KMS-11 (cell line): ENCODE measurements at regions not wholly inside any gene's neighbourhood (a gene's known extent, or its start where the extent isn't known, plus 50 kb on each side); places are given as distances from the start of the nearest gene placed in this dataset.

ENCODE experiments used
- H2AFZ ChIP-seq: fragments of 200-600 bp; sonication (generic); 2 replicates; pipeline ENCODE4 v1.6.1; 2016; ENCODE audit warnings: antibody characterized with exemption, mixed run types, low read depth
- H3K27ac ChIP-seq: fragments of 200-600 bp; sonication (generic); 2 replicates; pipeline ENCODE4 v1.6.1; 2016; ENCODE audit warnings: mild to moderate bottlenecking, mixed run types
- H3K27me3 ChIP-seq: fragments of 200-600 bp; sonication (generic); 2 replicates; pipeline ENCODE4 v1.6.1; 2017; ENCODE audit warnings: mild to moderate bottlenecking, low read depth, mixed run types, moderate library complexity; ENCODE audit not compliant: insufficient read depth
- H3K36me3 ChIP-seq: fragments of 200-600 bp; sonication (generic); 2 replicates; pipeline ENCODE4 v1.6.1; 2017; ENCODE audit warnings: mild to moderate bottlenecking, mixed run types; ENCODE audit not compliant: insufficient read depth
- H3K4me1 ChIP-seq: fragments of 200-600 bp; sonication (generic); 2 replicates; pipeline ENCODE4 v1.6.1; 2016; ENCODE audit warnings: mild to moderate bottlenecking, low read depth, mixed run types; ENCODE audit not compliant: poor library complexity, severe bottlenecking
- H3K4me2 ChIP-seq: fragments of 200-600 bp; sonication (generic); 2 replicates; pipeline ENCODE4 v1.7.0; 2016; ENCODE audit warnings: mild to moderate bottlenecking, mixed run types
- H3K4me3 ChIP-seq: fragments of 200-600 bp; sonication (generic); IDR thresholded peaks from 2 replicates; pipeline ENCODE4 v1.6.1; 2017; ENCODE audit warnings: low read depth, low read length, mixed read lengths; ENCODE audit not compliant: insufficient read depth
- H3K79me2 ChIP-seq: fragments of 200-600 bp; sonication (generic); 2 replicates; pipeline ENCODE4 v1.6.1; 2016; ENCODE audit warnings: low read depth, mixed run types; ENCODE audit not compliant: insufficient read depth
- H3K9ac ChIP-seq: fragments of 200-600 bp; sonication (generic); 2 replicates; pipeline ENCODE4 v1.6.1; 2016; ENCODE audit warnings: mild to moderate bottlenecking, mixed run types
- H4K20me1 ChIP-seq: fragments of 200-600 bp; sonication (generic); 2 replicates; pipeline ENCODE4 v1.6.1; 2016; ENCODE audit warnings: mild to moderate bottlenecking, mixed run types; ENCODE audit not compliant: insufficient read depth
- CTCF ChIP-seq: fragments of 200-600 bp; sonication (generic); conservative IDR thresholded peaks from 2 replicates; pipeline ENCODE4 v1.6.1; 2017; ENCODE audit warnings: low read depth, mild to moderate bottlenecking, antibody characterized with exemption, low read length, moderate library complexity, mixed read lengths

GRCh38 chr14:22429546-22430294 is 159.3 kb downstream of the DAD1 start:
- Histone ChIP-seq H3K36me3 (no peaks in the 10 kb centered on the region), H3K27me3 (no peaks in the 10 kb centered on the region), H3K27ac (no peak overlapping the region), H2AFZ (no peak overlapping the region), H3K4me2 (no peak overlapping the region), H3K79me2 (no peaks in the 10 kb centered on the region), H3K4me3 (no peak overlapping the region), H3K4me1 (peaks cover 19% of the 10 kb centered on the region), H3K9ac (no peak overlapping the region), H4K20me1 (no peaks in the 10 kb centered on the region)
- no peak for TF ChIP-seq CTCF

GRCh38 chr14:22428700-22429291 is 160.2 kb downstream of the DAD1 start:
- no peaks in the 10 kb centered on the region for H3K79me2 ChIP-seq
- H4K20me1 ChIP-seq: no peaks in the 10 kb centered on the region
- H3K27me3 ChIP-seq: no peaks in the 10 kb centered on the region
- H3K4me3 ChIP-seq: no peak overlapping the region
- no peaks in the 10 kb centered on the region for H3K36me3 ChIP-seq
- H3K9ac ChIP-seq: no peak overlapping the region
- H2AFZ ChIP-seq: no peak overlapping the region
- H3K4me2 ChIP-seq: no peak overlapping the region
- no peak overlapping the region for H3K27ac ChIP-seq
- TF ChIP-seq CTCF: no peak
- H3K4me1 ChIP-seq: peaks cover 19% of the 10 kb centered on the region

- H3K9ac ChIP-seq: no peak overlapping the region
- no peak overlapping the region for H3K27ac ChIP-seq
- no peaks in the 10 kb centered on the region for H3K79me2 ChIP-seq
- no peak overlapping the region for H3K4me3 ChIP-seq
- H2AFZ ChIP-seq: no peak overlapping the region
- no peaks in the 10 kb centered on the region for H3K27me3 ChIP-seq
- no peaks in the 10 kb centered on the region for H3K36me3 ChIP-seq
- H4K20me1 ChIP-seq: no peaks in the 10 kb centered on the region
- peaks cover 11% of the 10 kb centered on the region for H3K4me1 ChIP-seq
- TF ChIP-seq CTCF: no peak
- H3K4me2 ChIP-seq: no peak overlapping the region
Measured at GRCh38 chr14:22427771-22428231, 161.2 kb downstream of the DAD1 start.

GRCh38 chr14:22426711-22427110 is 162.3 kb downstream of the DAD1 start:
- no peaks in the 10 kb centered on the region for H4K20me1 ChIP-seq
- H3K79me2 ChIP-seq: no peaks in the 10 kb centered on the region
- H3K4me3 ChIP-seq: no peak overlapping the region
- H3K36me3 ChIP-seq: no peaks in the 10 kb centered on the region
- H3K9ac ChIP-seq: no peak overlapping the region
- no peaks in the 10 kb centered on the region for H3K27me3 ChIP-seq
- H3K27ac ChIP-seq: no peak overlapping the region
- no peak for TF ChIP-seq CTCF
- H3K4me1 ChIP-seq: no peaks in the 10 kb centered on the region
- H2AFZ ChIP-seq: no peak overlapping the region
- no peak overlapping the region for H3K4me2 ChIP-seq
